Activated CD4-positive, alpha-beta T cell treated with anti-CD3 and anti-CD28 coated beads, Interleukin-2, Interleukin-6, amounts not matched to agents 100 ng/mL and 50 ng/mL, durations not matched to agents 16 hours and 8 hours (primary cell): ENCODE measurements at regions not wholly inside any gene's neighbourhood (a gene's known extent, or its start where the extent isn't known, plus 50 kb on each side); places are given as distances from the start of the nearest gene placed in this dataset.

Experiments used
- DNase-seq: peaks from one replicate; pipeline ENCODE4 v3.0.0-alpha.2; 2020

DNA sequence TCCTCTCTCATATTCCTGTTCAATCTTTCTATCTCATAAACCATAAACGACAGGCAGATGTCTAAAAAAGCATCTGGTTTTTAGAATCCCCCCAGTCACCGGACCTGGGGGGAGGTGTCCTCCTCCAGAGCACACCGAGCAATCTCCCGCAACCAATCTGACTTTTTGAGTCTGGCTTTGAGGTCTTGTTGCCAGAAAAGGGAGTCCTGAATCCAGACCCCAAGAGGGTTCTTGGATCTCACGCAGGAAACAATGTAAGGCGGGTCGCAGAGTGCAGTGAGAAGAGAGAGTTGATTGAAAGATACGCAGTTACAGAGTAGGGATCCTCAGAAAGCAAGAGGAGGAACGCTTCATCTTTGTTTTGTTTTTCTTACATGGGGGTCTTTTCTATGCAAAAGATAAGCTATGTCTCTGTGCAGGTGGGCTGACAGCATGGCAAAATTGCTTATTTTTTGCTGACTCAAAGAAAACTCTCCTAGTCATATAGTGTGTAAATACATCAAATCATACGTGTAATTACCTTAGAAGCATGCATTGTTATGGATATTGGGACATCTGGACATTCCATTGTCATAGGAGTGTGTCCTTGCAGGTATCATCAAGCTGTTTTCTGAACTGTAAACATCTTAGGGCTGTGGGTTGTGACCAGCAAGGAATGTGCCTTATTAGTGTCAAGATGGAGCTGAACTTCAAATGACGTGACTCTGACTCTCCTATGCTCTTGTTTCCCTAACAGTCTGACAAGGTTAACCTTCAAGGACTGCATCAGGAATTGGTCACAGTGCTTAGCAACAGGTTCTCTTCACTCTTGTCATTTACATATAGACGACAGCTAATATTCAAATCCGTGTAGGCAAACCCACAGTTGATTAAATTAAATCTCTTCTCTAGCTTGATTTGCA, 159.3 kb upstream of the DAPK1 start:
- no peak for DNase-seq

DNA sequence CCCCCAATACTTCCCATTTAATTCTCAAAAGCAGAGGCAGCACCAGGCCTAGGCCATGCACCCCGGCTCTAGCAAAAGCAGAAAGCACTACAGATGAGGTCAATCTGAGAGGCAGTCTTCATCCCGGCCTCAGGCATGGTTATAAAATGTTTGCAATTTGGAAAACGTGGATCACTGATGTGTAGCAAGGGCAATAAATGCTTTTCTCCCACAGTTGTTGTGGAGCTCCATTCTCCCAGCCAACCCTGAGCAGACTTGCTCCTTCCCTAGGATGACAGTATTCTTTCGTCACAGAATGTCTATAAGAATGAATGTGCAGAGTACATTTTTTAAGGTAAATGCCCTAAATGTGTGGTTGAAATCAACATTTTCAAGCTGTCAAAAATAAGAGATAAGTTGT, 157.3 kb upstream of the DAPK1 start:
- no peak for DNase-seq

DNA sequence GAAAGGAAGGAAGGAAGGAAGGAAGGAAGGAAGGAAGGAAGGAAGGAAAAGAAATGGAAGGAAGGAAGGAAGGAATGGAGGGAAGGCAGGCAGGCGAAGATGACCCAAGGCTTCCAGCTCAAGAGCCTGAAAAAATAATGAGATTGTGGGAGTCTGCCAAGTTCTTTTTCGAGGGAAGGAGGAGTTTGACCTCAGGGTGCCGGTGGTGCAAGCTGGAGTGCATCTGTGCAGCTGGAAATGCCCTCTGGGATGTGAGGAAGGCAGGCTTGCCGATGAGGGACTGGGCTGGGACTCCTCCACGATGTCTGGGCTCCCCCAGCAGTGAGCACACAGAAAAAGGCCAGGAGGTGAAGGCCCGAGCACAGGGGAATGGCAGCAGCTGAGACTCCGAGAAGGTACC, 154.9 kb upstream of the DAPK1 start:
- no peak for DNase-seq

DNA sequence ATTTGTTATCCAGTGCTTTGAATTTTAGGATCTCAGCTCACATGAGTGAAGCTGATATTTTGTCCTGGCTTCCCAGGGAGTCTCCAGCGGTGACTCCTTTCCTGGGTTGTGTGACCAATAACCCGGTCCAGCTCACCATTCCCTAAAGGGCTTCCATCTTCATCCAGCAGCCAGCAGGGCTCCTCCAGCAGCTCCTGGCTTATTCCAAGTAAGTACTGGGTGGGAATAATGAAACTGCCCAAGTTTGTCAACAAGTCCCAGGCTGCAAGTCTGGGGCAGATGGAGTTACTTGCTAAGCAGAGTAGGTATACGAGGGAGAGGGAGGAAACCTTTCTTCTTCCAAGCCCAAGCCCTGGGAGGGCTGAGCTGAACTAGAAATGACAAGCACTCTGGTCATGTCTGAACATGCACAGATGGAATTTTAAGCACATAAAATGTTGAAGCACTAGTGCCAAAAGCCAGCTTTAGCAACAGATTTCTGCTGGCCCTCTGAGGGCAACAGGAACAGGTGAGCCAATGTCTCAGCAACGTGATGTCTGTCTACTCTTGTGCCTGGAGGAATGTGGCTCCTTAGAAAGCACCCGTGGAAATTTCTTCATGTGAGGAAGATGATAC, 153.7 kb upstream of the DAPK1 start:
- no peak for DNase-seq

DNA sequence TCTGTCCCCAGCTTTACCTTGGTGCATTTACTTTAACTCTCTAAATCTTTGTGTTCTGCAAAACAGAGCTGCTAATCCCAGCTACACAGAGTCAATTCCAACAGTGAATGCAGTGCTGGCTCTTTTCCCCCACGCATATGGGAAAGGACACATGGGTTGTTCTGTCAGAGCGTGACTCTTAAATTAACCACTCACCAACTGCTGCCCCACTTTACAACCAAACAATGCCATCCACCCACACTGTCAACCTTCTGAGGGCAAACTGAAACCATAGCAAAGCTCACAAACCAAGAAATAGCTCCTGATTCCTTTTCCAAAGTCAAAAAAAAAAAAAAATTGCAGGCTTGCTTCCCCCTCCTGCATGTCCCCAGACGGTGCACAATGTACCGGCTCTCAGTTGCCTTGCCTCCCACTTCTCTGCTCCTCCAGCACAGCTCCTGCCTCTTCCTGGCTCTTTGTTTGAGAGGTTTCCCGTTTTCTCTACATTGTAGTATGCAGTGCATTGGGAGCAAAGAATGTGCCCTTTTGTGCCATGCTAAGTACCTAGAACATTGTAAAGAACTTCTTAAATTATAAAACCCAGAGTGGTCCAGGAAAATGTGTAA, 151.5 kb upstream of the DAPK1 start:
- no peak for DNase-seq

DNA sequence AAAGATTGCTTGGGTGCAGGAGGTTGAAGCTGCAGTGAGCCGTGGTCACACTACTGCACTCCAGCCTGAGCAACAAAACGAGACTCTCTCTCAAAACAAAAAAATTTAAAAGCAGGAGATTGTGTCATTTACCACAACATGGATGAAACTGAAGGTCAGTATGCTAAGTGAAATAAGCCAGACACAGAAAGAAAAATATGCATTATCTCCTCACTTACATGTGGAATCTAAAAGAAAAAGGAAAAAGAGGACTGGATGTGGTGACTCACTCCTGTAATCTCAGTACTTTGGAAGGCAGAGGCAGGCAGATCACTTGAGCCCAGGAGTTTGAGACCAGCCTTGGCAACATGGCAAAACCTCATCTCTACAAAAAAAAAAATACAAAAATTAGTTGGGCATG, 146.8 kb upstream of the DAPK1 start:
- DNase-seq, result no peak

DNA sequence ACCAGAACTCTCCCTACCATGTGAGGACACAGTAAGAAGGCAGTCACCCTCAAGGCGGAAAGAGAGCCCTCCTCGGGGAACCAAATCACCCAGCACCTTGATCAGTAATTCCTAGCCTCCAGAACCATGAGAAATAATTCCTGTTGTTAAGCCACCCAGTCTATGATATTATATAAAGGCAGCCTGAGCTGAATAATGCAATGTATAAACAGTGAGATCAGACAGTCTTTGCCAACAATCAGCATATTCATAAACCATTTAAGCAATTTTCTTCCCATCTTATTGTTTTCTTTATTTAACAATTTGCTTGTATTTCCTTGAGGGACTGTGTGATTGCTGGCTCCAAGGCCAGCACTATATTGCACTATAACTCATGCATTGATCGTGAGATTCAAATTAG, 144.4 kb upstream of the DAPK1 start:
- DNase-seq, result no peak

DNA sequence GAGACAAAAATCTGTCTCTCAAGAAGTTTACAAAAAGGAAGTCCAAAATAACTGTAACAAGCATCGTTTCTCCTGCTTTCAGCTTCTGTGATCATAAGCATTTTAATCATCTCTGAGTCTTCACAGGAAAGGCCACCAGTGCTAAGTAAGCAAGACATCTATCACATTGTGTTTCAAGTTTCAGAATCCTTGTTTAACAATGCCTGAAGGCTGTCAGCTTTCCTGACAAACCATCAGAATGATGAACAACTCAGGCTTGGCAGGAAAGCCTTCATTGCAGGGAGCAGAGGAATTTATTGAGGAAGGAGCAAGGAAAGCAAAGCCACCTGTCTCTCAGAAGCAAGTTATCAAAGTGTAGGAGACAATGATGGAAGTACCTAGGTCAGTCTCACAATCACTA, 143.5 kb upstream of the DAPK1 start:
- no peak for DNase-seq

DNA sequence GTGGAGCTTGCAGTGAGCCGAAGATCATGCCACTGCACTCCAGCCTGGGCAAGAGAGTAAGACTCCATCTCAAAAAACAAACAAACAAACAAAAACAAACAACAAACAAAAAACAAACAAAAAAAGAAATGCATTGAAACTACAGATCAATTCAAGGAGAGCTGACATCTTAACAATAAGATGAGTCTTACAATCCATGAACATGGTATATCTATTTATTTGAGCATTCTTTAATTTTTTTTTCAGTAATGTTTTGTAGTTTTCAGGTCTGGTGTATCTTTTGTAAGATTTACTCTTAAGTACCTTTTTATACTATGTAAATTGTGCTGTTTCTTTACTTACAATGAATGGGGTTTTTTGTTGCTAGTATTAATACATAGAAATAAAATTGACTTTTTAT, 140.1 kb upstream of the DAPK1 start:
- no peak for DNase-seq

DNA sequence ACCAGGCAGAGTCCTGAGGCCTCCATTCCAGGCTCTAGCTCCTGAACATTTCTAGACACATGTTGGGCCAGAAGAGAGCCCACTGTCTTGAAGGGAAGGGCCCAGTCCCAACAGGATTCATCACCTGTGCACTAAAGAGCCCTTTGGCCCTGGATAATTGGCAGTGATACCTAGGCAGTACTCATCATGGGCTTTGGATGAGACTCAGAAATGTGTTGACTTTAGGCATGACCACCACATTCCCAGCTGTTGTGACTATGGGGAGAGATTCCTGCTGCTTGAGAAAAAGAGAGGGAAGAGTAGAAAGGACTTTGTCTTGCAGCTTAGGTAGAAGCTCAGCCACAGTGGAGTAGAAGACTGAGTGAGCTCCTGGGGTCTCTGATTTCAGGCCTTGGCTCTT, 138.4 kb upstream of the DAPK1 start:
- DNase-seq, result no peak

DNA sequence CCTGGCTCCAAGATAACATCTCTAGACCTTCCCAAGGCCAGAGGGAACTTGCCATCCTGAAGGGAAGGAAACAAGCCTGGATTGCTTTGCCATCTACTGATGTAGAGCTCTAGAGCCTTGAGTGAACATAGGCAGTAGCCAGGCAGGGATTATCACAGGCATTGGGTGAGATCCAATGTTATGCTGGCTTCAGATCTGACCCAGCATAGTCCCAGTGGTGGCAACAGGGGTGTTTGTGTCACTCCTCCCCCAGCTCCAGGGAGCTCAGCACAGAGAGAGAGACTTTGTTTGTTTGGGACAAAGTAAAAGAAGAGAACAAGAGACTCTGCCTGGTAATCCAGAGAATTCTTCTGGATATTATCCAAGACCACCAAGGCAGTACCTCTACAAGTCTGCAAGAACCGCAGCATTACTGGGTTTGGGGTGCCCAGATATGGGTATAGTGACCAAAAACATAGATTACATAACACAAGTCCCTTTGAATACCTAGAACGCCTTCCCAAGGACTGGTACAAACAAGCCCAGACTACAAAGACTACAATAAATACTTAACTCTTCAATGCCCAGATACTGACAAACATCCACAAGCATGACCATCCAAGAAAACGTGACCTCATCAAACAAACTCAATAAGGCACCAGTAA, 137.6 kb upstream of the DAPK1 start:
- DNase-seq, result no peak

DNA sequence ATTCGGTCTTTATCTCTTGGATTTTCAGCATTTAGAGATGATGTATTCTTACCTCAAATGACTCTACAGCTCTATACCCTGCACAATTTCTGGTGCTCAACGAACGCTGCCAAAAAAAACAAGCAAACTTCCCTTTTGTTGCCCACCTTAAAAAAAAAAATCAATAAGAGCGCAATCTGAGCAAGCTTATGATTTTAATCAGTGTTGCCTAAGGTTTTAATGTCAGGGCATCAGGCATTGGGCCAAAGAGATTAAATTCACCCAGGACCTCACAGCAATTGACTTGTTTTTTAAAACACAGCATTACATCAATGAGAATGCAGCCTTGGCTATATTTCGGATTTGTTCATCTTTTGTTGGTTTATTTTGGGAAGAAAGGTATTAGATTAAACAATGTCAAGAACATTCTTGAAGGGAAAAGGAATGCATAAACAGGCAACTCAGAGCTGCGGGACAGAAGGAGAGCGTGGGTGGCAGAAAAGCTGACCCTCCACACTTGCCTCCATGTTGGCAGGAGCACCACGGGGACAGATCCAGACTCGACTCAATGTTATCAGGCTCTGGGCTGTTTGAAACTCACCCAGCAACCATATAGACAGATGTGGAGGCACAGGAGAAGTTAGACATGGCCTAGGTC, 127.5 kb upstream of the DAPK1 start:
- no peak for DNase-seq

DNA sequence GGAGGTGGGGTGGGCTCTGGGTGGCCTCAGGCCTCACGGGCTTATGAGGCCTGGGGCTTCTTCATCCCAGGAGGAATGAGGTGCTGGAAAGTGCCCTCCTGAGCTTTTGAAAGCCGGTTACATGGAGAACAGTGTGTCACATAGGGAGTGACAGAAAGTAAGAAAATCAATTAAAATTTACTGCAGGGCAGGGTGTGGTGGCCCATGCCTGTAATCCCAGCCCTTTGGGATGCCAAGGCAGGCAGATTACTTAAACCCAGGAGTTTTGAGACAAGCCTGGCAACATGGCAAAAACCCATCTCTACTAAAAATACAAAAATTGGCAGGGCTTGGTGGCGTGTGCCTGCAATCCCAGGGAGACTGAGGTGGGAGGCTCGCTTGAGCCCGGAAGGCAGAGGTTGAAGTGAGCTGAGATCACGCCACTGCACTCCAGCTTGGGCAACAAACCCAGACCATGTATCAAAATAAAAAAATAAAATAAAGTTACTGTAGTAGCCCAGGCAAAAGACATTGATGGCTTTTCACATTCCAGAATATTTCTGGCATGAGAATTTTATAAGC, 125.8 kb upstream of the DAPK1 start:
- DNase-seq, result no peak

DNA sequence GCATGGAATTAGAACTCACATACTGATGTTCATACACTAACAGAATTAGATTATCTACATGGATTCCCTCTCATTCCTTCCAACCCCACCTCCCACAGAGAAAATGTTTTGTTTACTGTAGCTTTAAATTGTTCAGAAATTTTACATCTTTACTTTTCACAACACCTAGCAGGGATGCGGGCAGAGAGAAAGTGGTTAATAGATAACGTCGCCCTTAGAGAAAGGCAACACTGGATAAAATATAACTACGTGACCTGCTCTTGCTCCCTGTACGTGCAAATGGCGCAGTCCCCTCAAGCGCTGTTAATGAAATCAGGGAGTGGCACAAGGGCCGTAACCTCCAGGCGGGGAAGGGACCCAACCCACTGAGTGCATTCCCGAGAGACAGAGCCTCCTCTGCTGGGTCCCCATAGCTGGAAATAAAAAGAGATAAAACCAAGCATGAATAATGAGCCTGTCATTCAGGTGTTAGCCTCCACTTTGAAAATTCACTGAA, 125.3 kb upstream of the DAPK1 start:
- no peak for DNase-seq

DNA sequence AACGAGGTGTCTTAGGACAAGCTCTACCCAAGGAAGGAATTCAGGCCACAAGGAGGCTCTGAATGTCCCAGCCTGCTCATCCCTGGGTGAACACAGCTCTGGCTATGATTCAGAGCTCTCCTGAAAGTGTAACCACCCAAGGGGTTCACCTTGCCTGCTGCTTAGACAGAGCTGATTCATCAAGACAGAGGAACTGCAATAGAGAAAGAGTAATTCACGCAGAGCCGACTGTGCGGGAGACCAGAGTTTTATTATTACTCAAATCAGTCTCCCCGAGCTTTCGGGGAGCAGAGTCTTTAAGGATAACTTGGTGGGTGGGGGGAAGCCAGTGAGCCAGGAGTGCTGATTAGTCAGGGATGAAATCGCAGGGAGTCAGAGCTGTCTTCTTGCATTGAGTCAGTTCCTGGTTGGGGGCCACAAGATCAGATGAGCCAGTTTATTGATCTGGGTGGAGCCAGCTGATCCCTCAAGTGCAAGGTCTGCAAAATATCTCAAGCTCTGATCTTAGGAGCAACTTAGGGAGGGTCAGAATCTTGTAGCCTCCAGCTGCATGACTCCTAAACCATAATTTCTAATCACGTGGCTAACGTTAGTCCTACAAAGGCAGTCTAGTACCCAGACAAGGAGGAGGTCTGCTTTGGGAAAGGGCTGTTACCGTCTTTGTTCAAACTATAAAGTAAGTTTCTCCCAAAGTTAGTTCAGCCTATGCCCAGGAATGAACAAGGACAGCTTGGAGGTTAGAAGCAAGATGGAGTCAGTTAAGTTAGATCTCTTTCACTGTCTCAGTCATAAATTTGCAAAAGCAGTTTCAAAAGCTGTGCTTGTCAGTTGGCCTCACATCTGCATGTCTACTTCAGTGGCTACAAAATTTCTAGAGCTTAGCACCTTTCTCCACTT, 123.4 kb upstream of the DAPK1 start:
- DNase-seq, result peak; percentile 85

DNA sequence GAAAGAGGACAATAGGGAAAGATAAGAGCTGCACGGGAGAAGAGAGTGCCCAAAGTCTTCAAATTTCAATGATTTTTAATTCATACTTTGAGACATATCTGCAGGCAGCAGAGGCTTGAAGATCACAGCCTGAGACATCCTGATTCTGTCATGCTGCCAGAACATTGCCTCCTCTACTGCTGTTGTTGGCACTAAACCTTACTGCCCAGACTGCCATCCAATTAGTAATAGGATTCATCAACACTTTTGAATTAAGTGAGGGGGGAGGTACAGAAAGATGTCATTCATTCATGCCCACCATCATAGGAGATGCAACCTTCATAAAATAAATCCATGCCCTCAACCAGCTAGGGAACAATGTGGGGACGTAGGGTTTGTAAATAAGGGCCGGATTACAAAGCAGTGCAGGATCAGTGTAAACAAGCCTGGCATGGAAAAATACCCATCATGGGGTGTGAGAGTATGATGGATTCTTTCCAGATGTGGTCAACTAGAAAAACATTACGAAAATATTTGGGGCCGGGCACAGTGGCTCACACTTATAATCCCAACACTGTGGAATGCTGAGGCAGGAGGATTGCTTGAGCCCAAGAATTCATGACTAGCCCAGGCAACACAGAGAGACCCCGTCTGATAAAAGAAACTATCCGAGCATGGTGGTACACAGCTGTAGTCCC, 122.1 kb upstream of the DAPK1 start:
- no peak for DNase-seq

DNA sequence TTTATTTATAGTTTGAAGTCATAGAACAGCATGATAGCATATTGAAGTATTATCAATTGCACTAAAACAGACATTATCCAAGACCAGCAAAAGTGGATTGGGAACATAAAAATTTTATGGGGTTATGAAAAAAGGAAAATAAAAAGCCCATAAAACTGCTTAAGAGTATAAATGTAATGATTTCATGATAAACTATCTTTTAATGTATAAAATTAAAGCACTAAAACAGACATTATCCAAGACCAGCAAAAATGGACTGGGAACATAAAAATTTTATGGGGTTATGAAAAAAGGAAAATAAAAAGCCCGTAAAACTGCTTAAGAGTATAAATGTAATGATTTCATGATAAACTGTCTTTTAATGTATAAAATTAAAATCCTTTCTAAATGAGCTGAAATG, 119.0 kb upstream of the DAPK1 start:
- DNase-seq, result no peak

DNA sequence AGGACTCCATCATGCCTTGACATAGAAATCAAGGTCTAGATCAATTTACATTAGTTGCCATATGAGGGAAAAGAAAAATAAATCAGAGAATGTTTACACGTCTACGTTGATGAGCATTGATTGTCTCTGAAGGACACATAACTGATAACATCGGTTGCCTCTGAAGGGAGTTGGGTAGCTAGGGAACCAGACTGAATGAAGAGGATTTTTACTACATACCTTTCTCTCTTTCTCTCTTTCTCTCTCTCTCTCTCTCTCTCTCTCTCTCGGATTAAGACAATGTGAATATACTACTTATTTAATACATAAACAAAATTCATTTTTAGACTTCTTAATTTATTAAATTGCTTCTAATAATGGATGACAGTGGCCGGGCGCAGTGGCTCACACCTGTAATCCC, 118.4 kb upstream of the DAPK1 start:
- DNase-seq, result no peak

DNA sequence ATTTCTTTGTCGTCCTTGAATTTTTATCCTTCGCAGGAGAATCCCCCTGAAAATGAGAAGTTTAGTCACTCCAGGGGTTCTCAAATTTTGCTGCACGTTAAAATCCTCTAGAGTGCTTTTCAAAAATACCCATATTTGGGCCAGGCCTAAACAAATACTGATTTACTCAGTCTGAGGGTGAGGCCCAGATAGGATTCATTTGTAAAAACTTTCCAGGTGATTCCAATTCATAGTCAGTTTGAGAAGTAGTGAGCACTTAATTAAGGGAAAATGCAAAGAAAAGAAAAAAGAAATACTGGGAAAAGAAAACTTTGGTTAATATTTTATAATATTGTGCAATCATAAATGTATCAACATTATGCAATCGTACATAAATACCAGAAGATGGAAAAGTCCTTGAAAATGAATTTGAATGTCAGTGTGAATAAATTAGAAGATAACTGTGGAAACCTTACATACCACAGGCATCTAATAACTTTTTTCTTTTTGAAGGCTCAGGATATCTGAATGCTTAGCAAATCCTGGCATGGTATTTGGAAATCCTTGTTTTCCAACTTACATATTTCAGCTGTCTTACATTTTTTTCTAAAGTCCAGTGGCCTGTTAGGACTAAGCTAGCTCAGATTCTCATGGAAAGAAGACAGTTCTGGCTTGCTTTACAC, 116.5 kb upstream of the DAPK1 start:
- no peak for DNase-seq

DNA sequence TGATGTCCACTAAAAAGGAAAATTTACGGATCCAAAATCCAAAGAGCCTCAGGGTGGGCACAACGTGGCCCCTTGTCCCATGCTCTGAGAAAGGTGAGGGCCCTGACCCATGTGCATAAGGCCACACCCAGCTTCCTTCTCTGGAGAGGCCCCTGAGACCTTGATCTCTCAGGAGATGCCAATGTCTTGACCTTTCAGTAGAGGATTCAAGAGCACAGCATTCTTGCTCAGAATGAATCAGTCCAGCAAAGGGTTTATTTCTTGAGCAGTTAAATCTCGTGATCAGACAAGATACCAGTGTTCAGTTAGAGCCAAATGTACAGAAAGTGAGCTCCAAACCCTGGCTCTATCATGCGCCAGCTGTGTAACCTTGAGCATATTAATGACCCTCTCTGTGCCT, 115.9 kb upstream of the DAPK1 start:
- no peak for DNase-seq

DNA sequence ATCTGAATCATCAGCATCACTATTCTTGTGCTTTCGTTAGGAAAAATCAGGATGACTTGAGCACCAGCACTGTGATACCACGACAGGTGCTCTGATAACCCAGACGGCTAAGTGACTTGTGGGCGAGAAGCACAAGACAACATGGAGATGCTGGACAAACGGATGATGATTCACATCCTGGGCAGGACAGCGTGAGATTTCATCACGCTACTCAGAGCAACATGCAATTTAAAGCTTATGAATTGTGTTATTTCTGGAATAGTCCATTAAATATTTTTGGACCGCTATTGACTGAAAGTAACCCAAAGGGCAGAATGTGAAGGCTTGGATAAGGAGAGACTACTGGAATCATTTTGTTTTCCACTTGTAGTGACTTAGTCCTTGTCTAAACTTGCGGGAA, 114.8 kb upstream of the DAPK1 start:
- no peak for DNase-seq
